ENCODE measurements at regions not wholly inside any gene's neighbourhood (a gene's known extent, or its start where the extent isn't known, plus 50 kb on each side); places are given as distances from the start of the nearest gene placed in this dataset.
A peak's percentile ranks its signal among the peaks of the same experiment; 100 is the strongest.
"Not testable (repeated sequence)": the region's sequence is repeated elsewhere in the genome, so short reads cannot be mapped to it uniquely, and the experiment has no call there.

GRCh38 chr16:10282367-10282766 lies 100.1 kb upstream of the GRIN2A start:
- H3K27ac ChIP-seq = no peak overlapping the region
- TF ChIP-seq POLR2AphosphoS5 (IDR thresholded peaks at IDR 0.05) (no peak), CTCF (IDR thresholded peaks at IDR 0.05) (no peak), POLR2A (IDR thresholded peaks at IDR 0.05) (no peak), EP300 (IDR thresholded peaks at IDR 0.05; ENCODE audit: low read depth) (no peak)
- no peaks in the 10 kb centered on the region for H3K4me1 ChIP-seq
- no peak for DNase-seq
- in situ Hi-C loops (cut with MboI; ENCODE audit: low pct_ligation_motif_present in 1 of 4, low pct_unique_long_range_greater_than_20kb in 1 of 4, low sequenced_read_pairs in 3 of 4) = no loop called here
- no peaks in the 10 kb centered on the region for H3K9me3 ChIP-seq
- intact Hi-C loops (cut with DNase I; ENCODE audit: low total_unique reads) = no loop called here
- H3K36me3 ChIP-seq = no peaks in the 10 kb centered on the region
- no peaks in the 10 kb centered on the region for H3K27me3 ChIP-seq
- WGBS, 2 donors (ENCODE audit: low coverage in 1 of 2) = 62% methylated on average over 2 to 3 of the region's 3 CpGs
- no peak overlapping the region for H3K4me3 ChIP-seq

- H3K36me3 ChIP-seq; in situ Hi-C loops (cut with MboI; ENCODE audit: low pct_ligation_motif_present in 1 of 4, low pct_unique_long_range_greater_than_20kb in 1 of 4, low sequenced_read_pairs in 3 of 4); H3K4me1 ChIP-seq; H3K9me3 ChIP-seq; DNase-seq; H3K4me3 ChIP-seq; H3K27me3 ChIP-seq; intact Hi-C loops (cut with DNase I; ENCODE audit: low total_unique reads); H3K27ac ChIP-seq: not testable (repeated sequence)
- 62 to 80% methylated on average over 1 to 8 of the region's 8 CpGs for WGBS, 2 donors (ENCODE audit: low coverage in 1 of 2)
These were observed 101.0 kb upstream of the GRIN2A start for GRCh38 chr16:10283246-10283645.

GRCh38 chr16:10290467-10291105 lies 95.3 kb upstream of the ATF7IP2 start:
- intact Hi-C loops (cut with DNase I; ENCODE audit: low total_unique reads); H3K9me3 ChIP-seq; H3K27ac ChIP-seq; H3K36me3 ChIP-seq; DNase-seq; H3K4me1 ChIP-seq; in situ Hi-C loops (cut with MboI; ENCODE audit: low pct_ligation_motif_present in 1 of 4, low pct_unique_long_range_greater_than_20kb in 1 of 4, low sequenced_read_pairs in 3 of 4); H3K4me3 ChIP-seq; H3K27me3 ChIP-seq: not testable (repeated sequence)
- WGBS, 2 donors (ENCODE audit: low coverage in 1 of 2) = 97% methylated on average over 2 of the region's 2 CpGs; no CpG with 5 or more reads in 1 of the 2 donors

GRCh38 chr16:10292197-10292596 lies 93.7 kb upstream of the ATF7IP2 start:
- intact Hi-C loops (cut with DNase I; ENCODE audit: low total_unique reads); H3K27me3 ChIP-seq; H3K9me3 ChIP-seq; H3K4me1 ChIP-seq; in situ Hi-C loops (cut with MboI; ENCODE audit: low pct_ligation_motif_present in 1 of 4, low pct_unique_long_range_greater_than_20kb in 1 of 4, low sequenced_read_pairs in 3 of 4); DNase-seq; H3K4me3 ChIP-seq; H3K36me3 ChIP-seq; H3K27ac ChIP-seq: not testable (repeated sequence)
- 86% methylated on average over 9 of the region's 9 CpGs; no CpG with 5 or more reads in 1 of the 2 donors for WGBS, 2 donors (ENCODE audit: low coverage in 1 of 2)

- intact Hi-C loops (cut with DNase I; ENCODE audit: low total_unique reads); H3K27me3 ChIP-seq; H3K27ac ChIP-seq; H3K4me3 ChIP-seq; in situ Hi-C loops (cut with MboI; ENCODE audit: low pct_ligation_motif_present in 1 of 4, low pct_unique_long_range_greater_than_20kb in 1 of 4, low sequenced_read_pairs in 3 of 4); H3K36me3 ChIP-seq; H3K4me1 ChIP-seq; H3K9me3 ChIP-seq; DNase-seq: not testable (repeated sequence)
- WGBS, 2 donors (ENCODE audit: low coverage in 1 of 2) = 85 to 100% methylated on average over 3 to 5 of the region's 5 CpGs
These were observed 92.9 kb upstream of the ATF7IP2 start for GRCh38 chr16:10292976-10293375.

- H3K27ac ChIP-seq; in situ Hi-C loops (cut with MboI; ENCODE audit: low pct_ligation_motif_present in 1 of 4, low pct_unique_long_range_greater_than_20kb in 1 of 4, low sequenced_read_pairs in 3 of 4); H3K4me3 ChIP-seq; DNase-seq; H3K4me1 ChIP-seq; H3K27me3 ChIP-seq; intact Hi-C loops (cut with DNase I; ENCODE audit: low total_unique reads); H3K36me3 ChIP-seq; H3K9me3 ChIP-seq: not testable (repeated sequence)
- 64 to 77% methylated on average over 2 to 3 of the region's 3 CpGs for WGBS, 2 donors (ENCODE audit: low coverage in 1 of 2)
These were observed 91.7 kb upstream of the ATF7IP2 start for GRCh38 chr16:10294153-10294552.

- no peak for DNase-seq
- TF ChIP-seq POLR2AphosphoS5 (IDR thresholded peaks at IDR 0.05) (no peak), POLR2A (IDR thresholded peaks at IDR 0.05) (no peak), CTCF (IDR thresholded peaks at IDR 0.05) (no peak), EP300 (IDR thresholded peaks at IDR 0.05; ENCODE audit: low read depth) (no peak)
- Histone ChIP-seq H3K27me3 (no peaks in the 10 kb centered on the region), H3K4me3 (no peak overlapping the region), H3K9me3 (no peaks in the 10 kb centered on the region), H3K4me1 (no peaks in the 10 kb centered on the region), H3K36me3 (no peaks in the 10 kb centered on the region), H3K27ac (peak overlapping the region in 1 of 4 donors; percentile 25)
- 92% methylated on average over 7 of the region's 7 CpGs; no CpG with 5 or more reads in 1 of the 2 donors for WGBS, 2 donors (ENCODE audit: low coverage in 1 of 2)
- in situ Hi-C loops (cut with MboI; ENCODE audit: low pct_ligation_motif_present in 1 of 4, low pct_unique_long_range_greater_than_20kb in 1 of 4, low sequenced_read_pairs in 3 of 4) (no loop called here), intact Hi-C loops (cut with DNase I; ENCODE audit: low total_unique reads) (no loop called here)
These were observed 88.9 kb upstream of the ATF7IP2 start for GRCh38 chr16:10296956-10297340.

Data from transverse colon (tissue), 4 donors.